ENCODE measurements at regions not wholly inside any gene's neighbourhood (a gene's known extent, or its start where the extent isn't known, plus 50 kb on each side); places are given as distances from the start of the nearest gene placed in this dataset.

DNA sequence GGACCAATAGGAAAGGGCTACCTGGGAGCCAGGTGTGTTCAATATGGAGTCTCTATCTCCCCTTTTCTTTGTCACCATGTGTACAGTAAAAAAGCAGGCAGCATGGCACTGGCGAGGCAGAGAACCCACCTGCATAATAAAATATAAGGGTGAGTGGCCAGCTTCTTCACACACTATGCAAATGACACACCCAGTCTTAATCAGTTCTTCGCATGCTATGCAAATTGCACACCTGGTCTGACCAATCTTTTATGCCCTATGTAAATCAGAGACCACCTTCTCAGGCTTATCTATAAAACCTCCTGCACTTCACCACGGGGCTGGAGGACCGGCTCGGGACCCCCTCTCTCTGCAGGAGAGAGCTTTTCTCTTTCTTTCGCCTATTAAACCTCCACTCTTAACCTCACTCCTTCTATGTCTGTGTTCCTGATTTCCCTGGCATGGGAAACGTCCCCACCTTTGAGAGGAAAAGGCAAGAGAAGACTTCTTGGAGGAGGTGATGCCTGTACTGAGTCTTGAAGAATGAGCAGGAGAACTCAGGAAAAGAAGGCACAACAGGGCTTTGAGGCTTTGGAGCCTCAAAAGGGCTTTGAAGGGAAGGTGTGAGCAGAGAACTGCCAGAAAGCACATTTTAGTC, 502.1 kb downstream of the GRIN2A start:
- Histone ChIP-seq H3K9me1 (ENCODE audit: control insufficient read depth, insufficient read depth, low read length) (no peaks in the 10 kb centered on the region), H3K9me3 (replicated peaks; ENCODE audit: control insufficient read depth, insufficient read depth, low read depth, low read length) (no peaks in the 10 kb centered on the region), H3K9ac (ENCODE audit: insufficient read depth in 1 of 2, low read depth in 2 of 2, low read length in 2 of 2) (no peak overlapping the region), H3K27me3 (ENCODE audit: control insufficient read depth in 2 of 2, insufficient read depth in 2 of 2, low read length in 2 of 2) (peaks cover 0 to 6% of the 10 kb centered on the region in 2 experiments; a peak in 2 of 5 replicates), H3K27ac (ENCODE audit: extremely low read depth, low read depth, low read length) (no peak overlapping the region), H4K20me1 (replicated peaks; ENCODE audit: control insufficient read depth, insufficient read depth, low read length) (no peaks in the 10 kb centered on the region), H2AFZ (ENCODE audit: low read depth, low read length) (no peak overlapping the region), H3K4me1 (replicated peaks in 1 of 2; ENCODE audit: control insufficient read depth in 2 of 2, insufficient read depth in 2 of 2, low read length in 2 of 2) (no peaks in the 10 kb centered on the region), H3K36me3 (ENCODE audit: control insufficient read depth, insufficient read depth, low read length) (no peaks in the 10 kb centered on the region), H3K4me3 (no peak overlapping the region), H3K4me2 (ENCODE audit: insufficient read depth, low read length) (no peak overlapping the region), H3K79me2 (ENCODE audit: control insufficient read depth, insufficient read depth, low read length) (no peaks in the 10 kb centered on the region)
- intact Hi-C loops (cut with micrococcal nuclease): no loop called here
- DNase-seq (ENCODE audit: extremely low read depth in 1 of 4, low spot score in 3 of 4) (no peak), FAIRE-seq (no peak), ATAC-seq (no peak)
- no TSS peak for BruUV-seq (replicated peaks)
- in situ Hi-C loops (cut with MboI): no loop called here
- CTCF ChIA-PET (ENCODE audit: low intra/inter-chr PET ratio): no interaction called here
- POLR2A ChIA-PET: interaction anchor here (1.0 kb wide), 1 partner anchor 13 kb away, joined by 3 read pairs; no protein-coding TSS in a partner anchor
- WGBS (ENCODE audit: insufficient coverage, low coverage, missing lambda C conversion rate): 0% methylated on average over 7 of the region's 7 CpGs
- TF ChIP-seq EGR1 (conservative IDR thresholded peaks at IDR 0.05) (no peak), ZNF280B (CRISPR knock-in tag; IDR thresholded peaks at IDR 0.05) (no peak), RCOR1 (IDR thresholded peaks at IDR 0.05; ENCODE audit: borderline replicate concordance in 1 of 2, low read depth in 2 of 2, low read length in 2 of 2) (no peak)
- TF ChIP-seq, protein P1, sequence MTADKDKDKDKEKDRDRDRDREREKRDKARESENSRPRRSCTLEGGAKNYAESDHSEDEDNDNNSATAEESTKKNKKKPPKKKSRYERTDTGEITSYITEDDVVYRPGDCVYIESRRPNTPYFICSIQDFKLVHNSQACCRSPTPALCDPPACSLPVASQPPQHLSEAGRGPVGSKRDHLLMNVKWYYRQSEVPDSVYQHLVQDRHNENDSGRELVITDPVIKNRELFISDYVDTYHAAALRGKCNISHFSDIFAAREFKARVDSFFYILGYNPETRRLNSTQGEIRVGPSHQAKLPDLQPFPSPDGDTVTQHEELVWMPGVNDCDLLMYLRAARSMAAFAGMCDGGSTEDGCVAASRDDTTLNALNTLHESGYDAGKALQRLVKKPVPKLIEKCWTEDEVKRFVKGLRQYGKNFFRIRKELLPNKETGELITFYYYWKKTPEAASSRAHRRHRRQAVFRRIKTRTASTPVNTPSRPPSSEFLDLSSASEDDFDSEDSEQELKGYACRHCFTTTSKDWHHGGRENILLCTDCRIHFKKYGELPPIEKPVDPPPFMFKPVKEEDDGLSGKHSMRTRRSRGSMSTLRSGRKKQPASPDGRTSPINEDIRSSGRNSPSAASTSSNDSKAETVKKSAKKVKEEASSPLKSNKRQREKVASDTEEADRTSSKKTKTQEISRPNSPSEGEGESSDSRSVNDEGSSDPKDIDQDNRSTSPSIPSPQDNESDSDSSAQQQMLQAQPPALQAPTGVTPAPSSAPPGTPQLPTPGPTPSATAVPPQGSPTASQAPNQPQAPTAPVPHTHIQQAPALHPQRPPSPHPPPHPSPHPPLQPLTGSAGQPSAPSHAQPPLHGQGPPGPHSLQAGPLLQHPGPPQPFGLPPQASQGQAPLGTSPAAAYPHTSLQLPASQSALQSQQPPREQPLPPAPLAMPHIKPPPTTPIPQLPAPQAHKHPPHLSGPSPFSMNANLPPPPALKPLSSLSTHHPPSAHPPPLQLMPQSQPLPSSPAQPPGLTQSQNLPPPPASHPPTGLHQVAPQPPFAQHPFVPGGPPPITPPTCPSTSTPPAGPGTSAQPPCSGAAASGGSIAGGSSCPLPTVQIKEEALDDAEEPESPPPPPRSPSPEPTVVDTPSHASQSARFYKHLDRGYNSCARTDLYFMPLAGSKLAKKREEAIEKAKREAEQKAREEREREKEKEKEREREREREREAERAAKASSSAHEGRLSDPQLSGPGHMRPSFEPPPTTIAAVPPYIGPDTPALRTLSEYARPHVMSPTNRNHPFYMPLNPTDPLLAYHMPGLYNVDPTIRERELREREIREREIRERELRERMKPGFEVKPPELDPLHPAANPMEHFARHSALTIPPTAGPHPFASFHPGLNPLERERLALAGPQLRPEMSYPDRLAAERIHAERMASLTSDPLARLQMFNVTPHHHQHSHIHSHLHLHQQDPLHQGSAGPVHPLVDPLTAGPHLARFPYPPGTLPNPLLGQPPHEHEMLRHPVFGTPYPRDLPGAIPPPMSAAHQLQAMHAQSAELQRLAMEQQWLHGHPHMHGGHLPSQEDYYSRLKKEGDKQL (CRISPR knock-in tag; IDR thresholded peaks at IDR 0.05; ENCODE audit: borderline replicate concordance): no peak
- TF ChIP-seq, protein P2, sequence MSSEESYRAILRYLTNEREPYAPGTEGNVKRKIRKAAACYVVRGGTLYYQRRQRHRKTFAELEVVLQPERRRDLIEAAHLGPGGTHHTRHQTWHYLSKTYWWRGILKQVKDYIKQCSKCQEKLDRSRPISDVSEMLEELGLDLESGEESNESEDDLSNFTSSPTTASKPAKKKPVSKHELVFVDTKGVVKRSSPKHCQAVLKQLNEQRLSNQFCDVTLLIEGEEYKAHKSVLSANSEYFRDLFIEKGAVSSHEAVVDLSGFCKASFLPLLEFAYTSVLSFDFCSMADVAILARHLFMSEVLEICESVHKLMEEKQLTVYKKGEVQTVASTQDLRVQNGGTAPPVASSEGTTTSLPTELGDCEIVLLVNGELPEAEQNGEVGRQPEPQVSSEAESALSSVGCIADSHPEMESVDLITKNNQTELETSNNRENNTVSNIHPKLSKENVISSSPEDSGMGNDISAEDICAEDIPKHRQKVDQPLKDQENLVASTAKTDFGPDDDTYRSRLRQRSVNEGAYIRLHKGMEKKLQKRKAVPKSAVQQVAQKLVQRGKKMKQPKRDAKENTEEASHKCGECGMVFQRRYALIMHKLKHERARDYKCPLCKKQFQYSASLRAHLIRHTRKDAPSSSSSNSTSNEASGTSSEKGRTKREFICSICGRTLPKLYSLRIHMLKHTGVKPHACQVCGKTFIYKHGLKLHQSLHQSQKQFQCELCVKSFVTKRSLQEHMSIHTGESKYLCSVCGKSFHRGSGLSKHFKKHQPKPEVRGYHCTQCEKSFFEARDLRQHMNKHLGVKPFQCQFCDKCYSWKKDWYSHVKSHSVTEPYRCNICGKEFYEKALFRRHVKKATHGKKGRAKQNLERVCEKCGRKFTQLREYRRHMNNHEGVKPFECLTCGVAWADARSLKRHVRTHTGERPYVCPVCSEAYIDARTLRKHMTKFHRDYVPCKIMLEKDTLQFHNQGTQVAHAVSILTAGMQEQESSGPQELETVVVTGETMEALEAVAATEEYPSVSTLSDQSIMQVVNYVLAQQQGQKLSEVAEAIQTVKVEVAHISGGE (CRISPR knock-in tag; IDR thresholded peaks at IDR 0.05): no peak
